SK-N-SH (cell line): ENCODE measurements at regions not wholly inside any gene's neighbourhood (a gene's known extent, or its start where the extent isn't known, plus 50 kb on each side); places are given as distances from the start of the nearest gene placed in this dataset.

Source experiments
- CTCF ChIA-PET: fragments of 300-600, 350-600 bp; formaldehyde crosslinking; extraction: SDS; loops from one replicate; lab custom pipeline; 2021; lab: Yijun Ruan, JAX
- POLR2A ChIA-PET: fragments of 350-600 bp; sonication (Branson Sonifier 250); formaldehyde crosslinking; extraction: SDS; loops from one replicate; lab custom pipeline; 2020; ENCODE audit warnings: antibody characterized with exemption, inconsistent platforms; lab: Yijun Ruan, JAX
- DNase-seq: peaks from one replicate; pipeline ENCODE4 v3.0.0; 2012
- H2AFZ ChIP-seq: fragments of 200-600 bp; sonication (generic); 2 replicates; pipeline ENCODE4 v1.8.1; 2016; ENCODE audit warnings: antibody characterized with exemption, mild to moderate bottlenecking, low read depth
- H3F3A ChIP-seq: fragments of 200-600 bp; sonication (generic); replicated peaks from 2 replicates; pipeline ENCODE3; 2016; ENCODE audit warnings: antibody characterized with exemption, mild to moderate bottlenecking; ENCODE audit not compliant: insufficient read depth
- H3K27ac ChIP-seq, 2 experiments: fragments of 200-500 bp in 1 of 2; fragments of 200-600 bp in 1 of 2; sonication (Bioruptor generic) in 1 of 2; sonication (generic), shearing (Covaris generic) in 1 of 2; 2 replicates each; pipeline versions ENCODE4 v1.5.1 to v1.6.1; 2014 to 2016; ENCODE audit warnings: low read depth in 2 of 2, inconsistent platforms in 1 of 2, low read length in 1 of 2, mild to moderate bottlenecking in 1 of 2, mixed read lengths in 1 of 2
- H3K27me3 ChIP-seq: fragments of 200-600 bp; sonication (generic), shearing (Covaris generic); 2 replicates; pipeline ENCODE4 v1.6.1; 2016; ENCODE audit warnings: mixed run types; ENCODE audit not compliant: insufficient read depth
- H3K36me3 ChIP-seq, 2 experiments: fragments of 200-500 bp in 1 of 2; fragments of 200-600 bp in 1 of 2; sonication (Bioruptor generic) in 1 of 2; sonication (generic) in 1 of 2; replicated peaks in 1 of 2; 2 replicates each; pipeline versions ENCODE3 to v1.5.1; 2014 to 2016; ENCODE audit warnings: low read length in 1 of 2, mild to moderate bottlenecking in 1 of 2; ENCODE audit not compliant: insufficient read depth in 2 of 2, control insufficient read depth in 1 of 2
- H3K4me1 ChIP-seq, 2 experiments: fragments of 200-500 bp in 1 of 2; fragments of 200-600 bp in 1 of 2; sonication (Bioruptor generic) in 1 of 2; sonication (generic), shearing (Covaris generic) in 1 of 2; 2 replicates each; pipeline versions ENCODE4 v1.5.1 to v1.6.1; 2014 to 2016; ENCODE audit warnings: low read depth in 1 of 2, low read length in 1 of 2, mixed run types in 1 of 2; ENCODE audit not compliant: insufficient read depth in 2 of 2, control insufficient read depth in 1 of 2
- H3K4me2 ChIP-seq: fragments of 200-600 bp; sonication (generic), shearing (Covaris generic); 2 replicates; pipeline ENCODE4 v1.6.1; 2017; ENCODE audit warnings: mixed run types
- H3K4me3 ChIP-seq, 2 experiments: fragments of 200-500 bp in 1 of 2; fragments of 200-600 bp in 1 of 2; sonication (Bioruptor generic) in 1 of 2; sonication (generic), shearing (Covaris generic) in 1 of 2; 2 replicates each; pipeline versions ENCODE4 v1.5.1 to v1.8.1; 2014 to 2016; ENCODE audit warnings: low read depth in 2 of 2, inconsistent platforms in 1 of 2, low read length in 1 of 2, mild to moderate bottlenecking in 1 of 2, mixed read lengths in 1 of 2, moderate library complexity in 1 of 2
- H3K79me2 ChIP-seq: fragments of 200-600 bp; sonication (generic); 2 replicates; pipeline ENCODE4 v1.8.1; 2017; ENCODE audit warnings: mild to moderate bottlenecking; ENCODE audit not compliant: insufficient read depth
- H3K9ac ChIP-seq: fragments of 200-600 bp; sonication (generic); 2 replicates; pipeline ENCODE4 v1.6.1; 2017; ENCODE audit warnings: mixed run types
- H3K9me2 ChIP-seq: fragments of 200-600 bp; sonication (generic); 2 replicates; pipeline ENCODE4 v1.6.1; 2017; ENCODE audit warnings: mixed run types
- H3K9me3 ChIP-seq: fragments of 200-600 bp; sonication (generic); 2 replicates; pipeline ENCODE4 v1.6.1; 2017; ENCODE audit warnings: mixed run types, mild to moderate bottlenecking, moderate library complexity
- H4K20me1 ChIP-seq: fragments of 200-600 bp; sonication (generic); 2 replicates; pipeline ENCODE4 v1.6.1; 2017; ENCODE audit warnings: mild to moderate bottlenecking, mixed run types; ENCODE audit not compliant: insufficient read depth
- CTCF ChIP-seq: fragments of 200-600 bp; sonication (generic); IDR thresholded peaks from 2 replicates; pipeline ENCODE4 v1.6.1; 2017; ENCODE audit warnings: antibody characterized with exemption, mild to moderate bottlenecking, moderate library complexity
- ELF1 ChIP-seq: IDR thresholded peaks from 2 replicates; pipeline ENCODE4 v1.4.0; 2012
- EP300 ChIP-seq, 2 experiments: IDR thresholded peaks; 2 replicates each; pipeline versions ENCODE4 v1.4.0 to v1.6.1; 2012; ENCODE audit warnings: borderline replicate concordance in 1 of 2, low read depth in 1 of 2, low read length in 1 of 2
- GABPA ChIP-seq: IDR thresholded peaks from 2 replicates; pipeline ENCODE4 v1.4.0; 2012; ENCODE audit warnings: low read depth, mild to moderate bottlenecking
- IRF3 ChIP-seq: fragments of 150-350 bp; IDR thresholded peaks from 2 replicates; pipeline ENCODE4 v1.6.1; 2016; ENCODE audit warnings: mild to moderate bottlenecking, low read depth, low read length
- MEF2A ChIP-seq: IDR thresholded peaks from 2 replicates; pipeline ENCODE4 v1.4.0; 2012; ENCODE audit warnings: low read depth, borderline replicate concordance
- MXI1 ChIP-seq: IDR thresholded peaks from 2 replicates; pipeline ENCODE4 v1.6.1; 2012; ENCODE audit warnings: mild to moderate bottlenecking, low read depth, low read length, improper control_type of control experiment
- NFIC ChIP-seq: IDR thresholded peaks from 2 replicates; pipeline ENCODE4 v1.4.0; 2012; ENCODE audit warnings: borderline replicate concordance
- NRF1 ChIP-seq: IDR thresholded peaks from 2 replicates; pipeline ENCODE4 v1.6.1; 2012; ENCODE audit warnings: low read depth, mild to moderate bottlenecking, low read length
- POLR2AphosphoS5 ChIP-seq: IDR thresholded peaks from 2 replicates; pipeline ENCODE4 v1.6.1; 2012; ENCODE audit warnings: low read depth, low read length
- RAD21 ChIP-seq: IDR thresholded peaks from 2 replicates; pipeline ENCODE4 v1.6.1; 2012; ENCODE audit warnings: mild to moderate bottlenecking, low read length
- REST ChIP-seq: IDR thresholded peaks from 2 replicates; pipeline ENCODE4 v1.6.1; 2012; ENCODE audit warnings: mild to moderate bottlenecking, low read depth, low read length, moderate library complexity
- RXRA ChIP-seq: IDR thresholded peaks from 2 replicates; pipeline ENCODE4 v1.4.0; 2012; ENCODE audit warnings: low read depth, mild to moderate bottlenecking, borderline replicate concordance
- SMC3 ChIP-seq: IDR thresholded peaks from 2 replicates; pipeline ENCODE4 v1.6.1; 2012; ENCODE audit warnings: low read depth, low read length, improper control_type of control experiment
- TAF1 ChIP-seq: IDR thresholded peaks from 2 replicates; pipeline ENCODE4 v1.6.1; 2012; ENCODE audit warnings: low read depth, mild to moderate bottlenecking, low read length, moderate library complexity, borderline replicate concordance
- TEAD4 ChIP-seq: IDR thresholded peaks from 2 replicates; pipeline ENCODE4 v1.4.0; 2012; ENCODE audit warnings: mild to moderate bottlenecking, borderline replicate concordance; ENCODE audit not compliant: insufficient read depth
- YY1 ChIP-seq: IDR thresholded peaks from 2 replicates; pipeline ENCODE4 v1.4.0; 2012; ENCODE audit warnings: low read depth, mild to moderate bottlenecking
- ZBTB33 ChIP-seq: IDR thresholded peaks from 2 replicates; pipeline ENCODE4 v1.4.0; 2012; ENCODE audit warnings: low read depth, borderline replicate concordance
- WGBS: methylation state at CpG from one replicate; pipeline ENCODE4 v1.1.6; 2017; ENCODE audit warnings: low lambda C conversion rate; 5-methylcytosine and 5-hydroxymethylcytosine counted together

GRCh38 chr2:144325086-144325485 is 194.8 kb downstream of the ZEB2 start:
- DNase-seq, result no peak
- CTCF ChIA-PET, result no interaction called here
- H3K79me2 ChIP-seq, result peaks cover 5% of the 10 kb centered on the region
- no peaks in the 10 kb centered on the region for H3K36me3 ChIP-seq
- TF ChIP-seq GABPA (no peak), ELF1 (no peak), SMC3 (no peak), MEF2A (no peak), NRF1 (no peak), MXI1 (no peak), ZBTB33 (no peak), IRF3 (no peak), REST (no peak), EP300 (IDR thresholded peaks at IDR 0.05; ENCODE audit: borderline replicate concordance in 1 of 2, low read depth in 1 of 2, low read length in 1 of 2) (no peak), TAF1 (no peak), TEAD4 (no peak), NFIC (no peak), RAD21 (no peak), YY1 (no peak), RXRA (no peak), CTCF (no peak), POLR2AphosphoS5 (no peak)
- TF ChIP-seq, all 33 proteins: peak for 0
- Histone ChIP-seq H3K27me3 (no peaks in the 10 kb centered on the region), H4K20me1 (no peaks in the 10 kb centered on the region), H3K9me3 (no peaks in the 10 kb centered on the region), H3K9me2 (no peaks in the 10 kb centered on the region), H3F3A (peaks cover 6% of the 10 kb centered on the region), H2AFZ (no peak overlapping the region), H3K4me1 (peaks cover 4 to 5% of the 10 kb centered on the region in 2 experiments; a peak in 3 of 4 replicates), H3K9ac (no peak overlapping the region), H3K4me2 (no peak overlapping the region), H3K4me3 (no peak overlapping the region), H3K27ac (no peak overlapping the region)
- POLR2A ChIA-PET, result no interaction called here
- WGBS, result 82% methylated on average over 3 of the region's 3 CpGs
